Sigmoid colon (tissue), 3 donors: ENCODE measurements at regions not wholly inside any gene's neighbourhood (a gene's known extent, or its start where the extent isn't known, plus 50 kb on each side); places are given as distances from the start of the nearest gene placed in this dataset.
"Not testable (repeated sequence)": the region's sequence is repeated elsewhere in the genome, so short reads cannot be mapped to it uniquely, and the experiment has no call there.

ENCODE experiments used
- POLR2A ChIP-seq, 2 donors: fragments of 450-650 bp; IDR thresholded peaks; one replicate each; pipeline ENCODE4 v1.6.1; 2016; ENCODE audit warnings: antibody characterized with exemption in 2 of 2, mild to moderate bottlenecking in 2 of 2, moderate library complexity in 2 of 2
- TF ChIP-seq, protein P1 (sequence below), 4 experiments: fragments of 450-650 bp in 3 of 4; fragments of 200-600 bp in 1 of 4; IDR thresholded peaks; one replicate each; pipeline ENCODE4 v1.5.1; 2016 to 2019; ENCODE audit warnings: antibody characterized with exemption in 4 of 4, mild to moderate bottlenecking in 3 of 4, moderate library complexity in 2 of 4

DNA sequence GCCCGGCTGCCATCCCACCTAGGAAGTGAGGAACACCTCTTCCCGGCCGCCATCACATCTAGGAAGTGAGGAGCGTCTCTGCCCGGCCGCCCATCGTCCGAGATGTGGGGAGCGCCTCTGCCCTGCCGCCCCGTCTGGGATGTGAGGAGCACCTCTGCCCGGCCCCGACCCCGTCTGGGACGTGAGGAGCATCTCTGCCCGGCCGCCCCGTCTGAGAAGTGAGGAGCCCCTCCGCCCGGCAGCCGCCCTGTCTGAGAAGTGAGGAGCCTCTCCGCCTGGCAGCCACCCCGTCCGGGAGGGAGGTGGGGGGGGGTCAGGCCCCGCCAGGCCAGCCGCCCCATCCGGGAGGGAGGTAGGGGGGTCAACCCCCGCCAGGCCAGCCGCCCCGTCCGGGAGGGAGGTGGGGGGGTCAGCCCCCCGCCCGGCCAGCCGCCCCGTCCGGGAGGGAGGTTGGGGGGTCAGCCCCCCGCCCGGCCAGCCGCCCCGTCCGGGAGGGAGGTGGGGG is 330.0 kb downstream of the CBLN1 start:
- TF ChIP-seq, protein P1, sequence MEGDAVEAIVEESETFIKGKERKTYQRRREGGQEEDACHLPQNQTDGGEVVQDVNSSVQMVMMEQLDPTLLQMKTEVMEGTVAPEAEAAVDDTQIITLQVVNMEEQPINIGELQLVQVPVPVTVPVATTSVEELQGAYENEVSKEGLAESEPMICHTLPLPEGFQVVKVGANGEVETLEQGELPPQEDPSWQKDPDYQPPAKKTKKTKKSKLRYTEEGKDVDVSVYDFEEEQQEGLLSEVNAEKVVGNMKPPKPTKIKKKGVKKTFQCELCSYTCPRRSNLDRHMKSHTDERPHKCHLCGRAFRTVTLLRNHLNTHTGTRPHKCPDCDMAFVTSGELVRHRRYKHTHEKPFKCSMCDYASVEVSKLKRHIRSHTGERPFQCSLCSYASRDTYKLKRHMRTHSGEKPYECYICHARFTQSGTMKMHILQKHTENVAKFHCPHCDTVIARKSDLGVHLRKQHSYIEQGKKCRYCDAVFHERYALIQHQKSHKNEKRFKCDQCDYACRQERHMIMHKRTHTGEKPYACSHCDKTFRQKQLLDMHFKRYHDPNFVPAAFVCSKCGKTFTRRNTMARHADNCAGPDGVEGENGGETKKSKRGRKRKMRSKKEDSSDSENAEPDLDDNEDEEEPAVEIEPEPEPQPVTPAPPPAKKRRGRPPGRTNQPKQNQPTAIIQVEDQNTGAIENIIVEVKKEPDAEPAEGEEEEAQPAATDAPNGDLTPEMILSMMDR (IDR thresholded peaks at IDR 0.05), result not testable (repeated sequence)
- not testable (repeated sequence) for TF ChIP-seq POLR2A (IDR thresholded peaks at IDR 0.05)
